Transverse colon (tissue), 3 donors: ENCODE measurements at regions not wholly inside any gene's neighbourhood (a gene's known extent, or its start where the extent isn't known, plus 50 kb on each side); places are given as distances from the start of the nearest gene placed in this dataset.

Experiments used
- CTCF ChIP-seq, 5 experiments: fragments of 200-600 bp in 3 of 5; fragments of 450-650 bp in 2 of 5; sonication (generic) in 3 of 5; IDR thresholded peaks; 1 replicate in 2 of 5; 2 replicates in 3 of 5; pipeline ENCODE4 v1.5.1; 2016 to 2017; ENCODE audit warnings: antibody characterized with exemption in 5 of 5, inconsistent platforms in 3 of 5, mild to moderate bottlenecking in 2 of 5, moderate library complexity in 1 of 5
- POLR2A ChIP-seq: fragments of 450-650 bp; IDR thresholded peaks from one replicate; pipeline ENCODE4 v1.6.1; 2016; ENCODE audit warnings: antibody characterized with exemption, mild to moderate bottlenecking, moderate library complexity

GRCh38 chr3:99211309-99211708, 309.8 kb upstream of the DCBLD2 start:
- no peak for TF ChIP-seq POLR2A
- TF ChIP-seq CTCF (IDR thresholded peaks at IDR 0.05), result no peak
